ENCODE measurements at regions not wholly inside any gene's neighbourhood (a gene's known extent, or its start where the extent isn't known, plus 50 kb on each side); places are given as distances from the start of the nearest gene placed in this dataset.

- no peaks in the 10 kb centered on the region for H3K4me1 ChIP-seq
- H3K36me3 ChIP-seq = no peaks in the 10 kb centered on the region
- H3K27me3 ChIP-seq = no peaks in the 10 kb centered on the region
- H3K4me2 ChIP-seq = no peak overlapping the region
- no peak overlapping the region for H3K4me3 ChIP-seq
- H3K9me3 ChIP-seq = no peaks in the 10 kb centered on the region
- H3K27ac ChIP-seq = no peak overlapping the region
- no peak for TF ChIP-seq Cebpa-rat (IDR thresholded peaks at IDR 0.05)
- H3K9ac ChIP-seq = no peak overlapping the region
- no peaks in the 10 kb centered on the region for H4K20me1 ChIP-seq
Observed at GRCh38 chr6:63471654-63472053, 100.6 kb upstream of the LOC128125822 start.

GRCh38 chr6:63475707-63476106, 96.6 kb upstream of the LOC128125822 start:
- Histone ChIP-seq H4K20me1 (no peaks in the 10 kb centered on the region), H3K4me2 (no peak overlapping the region), H3K9ac (no peak overlapping the region), H3K4me1 (no peaks in the 10 kb centered on the region), H3K4me3 (no peak overlapping the region), H3K9me3 (no peaks in the 10 kb centered on the region), H3K27me3 (no peaks in the 10 kb centered on the region), H3K27ac (no peak overlapping the region), H3K36me3 (no peaks in the 10 kb centered on the region)
- no peak for TF ChIP-seq Cebpa-rat (IDR thresholded peaks at IDR 0.05)

- H3K36me3 ChIP-seq = no peaks in the 10 kb centered on the region
- H3K9ac ChIP-seq = no peak overlapping the region
- H3K27ac ChIP-seq = no peak overlapping the region
- no peaks in the 10 kb centered on the region for H3K4me1 ChIP-seq
- no peaks in the 10 kb centered on the region for H4K20me1 ChIP-seq
- H3K4me2 ChIP-seq = no peak overlapping the region
- TF ChIP-seq Cebpa-rat (IDR thresholded peaks at IDR 0.05) = no peak
- H3K4me3 ChIP-seq = no peak overlapping the region
- H3K27me3 ChIP-seq = no peaks in the 10 kb centered on the region
- no peaks in the 10 kb centered on the region for H3K9me3 ChIP-seq
Observed at GRCh38 chr6:63476302-63476701, 96.0 kb upstream of the LOC128125822 start.

- H4K20me1 ChIP-seq = no peaks in the 10 kb centered on the region
- H3K36me3 ChIP-seq = no peaks in the 10 kb centered on the region
- H3K27me3 ChIP-seq = no peaks in the 10 kb centered on the region
- TF ChIP-seq Cebpa-rat (IDR thresholded peaks at IDR 0.05) = no peak
- no peak overlapping the region for H3K4me2 ChIP-seq
- no peaks in the 10 kb centered on the region for H3K9me3 ChIP-seq
- no peak overlapping the region for H3K27ac ChIP-seq
- no peak overlapping the region for H3K9ac ChIP-seq
- H3K4me1 ChIP-seq = no peaks in the 10 kb centered on the region
- no peak overlapping the region for H3K4me3 ChIP-seq
Observed at GRCh38 chr6:63477422-63478040, 94.7 kb upstream of the LOC128125822 start.

- Histone ChIP-seq H3K27me3 (no peaks in the 10 kb centered on the region), H3K4me2 (no peak overlapping the region), H3K36me3 (no peaks in the 10 kb centered on the region), H3K27ac (no peak overlapping the region), H3K9me3 (no peaks in the 10 kb centered on the region), H3K4me3 (no peak overlapping the region), H3K9ac (no peak overlapping the region), H4K20me1 (no peaks in the 10 kb centered on the region), H3K4me1 (no peaks in the 10 kb centered on the region)
- no peak for TF ChIP-seq Cebpa-rat (IDR thresholded peaks at IDR 0.05)
Observed at GRCh38 chr6:63478734-63479133, 93.5 kb upstream of the LOC128125822 start.

GRCh38 chr6:63486196-63486595, 86.1 kb upstream of the LOC128125822 start:
- H3K4me1 ChIP-seq = no peaks in the 10 kb centered on the region
- no peaks in the 10 kb centered on the region for H4K20me1 ChIP-seq
- no peak for TF ChIP-seq Cebpa-rat (IDR thresholded peaks at IDR 0.05)
- no peak overlapping the region for H3K4me2 ChIP-seq
- no peaks in the 10 kb centered on the region for H3K9me3 ChIP-seq
- H3K36me3 ChIP-seq = no peaks in the 10 kb centered on the region
- no peaks in the 10 kb centered on the region for H3K27me3 ChIP-seq
- H3K9ac ChIP-seq = no peak overlapping the region
- H3K4me3 ChIP-seq = no peak overlapping the region
- no peak overlapping the region for H3K27ac ChIP-seq

- no peak overlapping the region for H3K27ac ChIP-seq
Observed at GRCh38 chr6:63487103-63487813, 85.0 kb upstream of the LOC128125822 start.

GRCh38 chr6:63491119-63491518, 81.2 kb upstream of the LOC128125822 start:
- Histone ChIP-seq H3K9ac (no peak overlapping the region), H3K4me1 (no peaks in the 10 kb centered on the region), H3K4me2 (no peak overlapping the region), H3K27me3 (no peaks in the 10 kb centered on the region), H3K36me3 (no peaks in the 10 kb centered on the region), H3K9me3 (no peaks in the 10 kb centered on the region), H4K20me1 (no peaks in the 10 kb centered on the region), H3K4me3 (no peak overlapping the region), H3K27ac (no peak overlapping the region)
- TF ChIP-seq Cebpa-rat (IDR thresholded peaks at IDR 0.05) = no peak

More at GRCh38 chr6:63487103-63487813, 85.0 kb upstream of the LOC128125822 start:
- no peaks in the 10 kb centered on the region for H3K4me1 ChIP-seq
- no peaks in the 10 kb centered on the region for H3K9me3 ChIP-seq
- no peak overlapping the region for H3K4me3 ChIP-seq
- no peaks in the 10 kb centered on the region for H3K36me3 ChIP-seq
- no peak for TF ChIP-seq Cebpa-rat (IDR thresholded peaks at IDR 0.05)
- no peak overlapping the region for H3K4me2 ChIP-seq
- no peaks in the 10 kb centered on the region for H4K20me1 ChIP-seq
- no peak overlapping the region for H3K9ac ChIP-seq
- no peaks in the 10 kb centered on the region for H3K27me3 ChIP-seq

- Histone ChIP-seq H3K4me2 (no peak overlapping the region), H3K9ac (no peak overlapping the region), H3K27me3 (no peaks in the 10 kb centered on the region), H3K36me3 (no peaks in the 10 kb centered on the region), H3K4me3 (no peak overlapping the region), H4K20me1 (no peaks in the 10 kb centered on the region), H3K9me3 (no peaks in the 10 kb centered on the region), H3K27ac (no peak overlapping the region), H3K4me1 (no peaks in the 10 kb centered on the region)
- TF ChIP-seq Cebpa-rat (IDR thresholded peaks at IDR 0.05) = no peak
Observed at GRCh38 chr6:63492476-63492875, 79.8 kb upstream of the LOC128125822 start.

GRCh38 chr6:63493557-63493956, 78.7 kb upstream of the LOC128125822 start:
- Histone ChIP-seq H3K4me1 (no peaks in the 10 kb centered on the region), H3K4me2 (no peak overlapping the region), H4K20me1 (no peaks in the 10 kb centered on the region), H3K36me3 (no peaks in the 10 kb centered on the region), H3K9ac (no peak overlapping the region), H3K9me3 (no peaks in the 10 kb centered on the region), H3K27me3 (no peaks in the 10 kb centered on the region), H3K4me3 (no peak overlapping the region), H3K27ac (no peak overlapping the region)
- TF ChIP-seq Cebpa-rat (IDR thresholded peaks at IDR 0.05) = no peak

Data from BLaER1 (cell line).